NOMO-1 (cell line): ENCODE measurements at regions not wholly inside any gene's neighbourhood (a gene's known extent, or its start where the extent isn't known, plus 50 kb on each side); places are given as distances from the start of the nearest gene placed in this dataset.
A peak's percentile ranks its signal among the peaks of the same experiment; 100 is the strongest.
"Not testable (repeated sequence)": the region's sequence is repeated elsewhere in the genome, so short reads cannot be mapped to it uniquely, and the experiment has no call there.

Source experiments
- DNase-seq, 2 experiments: peaks; one replicate each; lab custom pipeline; 2025; ENCODE audit not compliant: unreplicated experiment in 2 of 2; lab: John Stamatoyannopoulos, UW

- DNase-seq, result no peak
Observed at GRCh38 chr4:28241021-28241420, 1380.4 kb downstream of the STIM2 start.

- no peak for DNase-seq
Observed at GRCh38 chr4:28247805-28248204, 1387.2 kb downstream of the STIM2 start.

GRCh38 chr4:28248269-28248668 lies 1387.6 kb downstream of the STIM2 start:
- peak in 1 of 2 experiments; percentile 1 for DNase-seq

- DNase-seq, result no peak
Observed at GRCh38 chr4:28250646-28251045, 1390.0 kb downstream of the STIM2 start.

GRCh38 chr4:28251831-28252230 lies 1391.2 kb downstream of the STIM2 start:
- no peak for DNase-seq

- no peak for DNase-seq
Observed at GRCh38 chr4:28254003-28254402, 1393.4 kb downstream of the STIM2 start.

GRCh38 chr4:28256295-28256694 lies 1395.7 kb downstream of the STIM2 start:
- no peak for DNase-seq

GRCh38 chr4:28259951-28260350 lies 1399.3 kb downstream of the STIM2 start:
- DNase-seq, result no peak

- no peak for DNase-seq
Observed at GRCh38 chr4:28267166-28267565, 1406.5 kb downstream of the STIM2 start.

GRCh38 chr4:28269426-28269825 lies 1408.8 kb downstream of the STIM2 start:
- DNase-seq, result no peak

GRCh38 chr4:28277931-28278330 lies 1417.3 kb downstream of the STIM2 start:
- no peak for DNase-seq

- no peak for DNase-seq
Observed at GRCh38 chr4:28278676-28279075, 1418.0 kb downstream of the STIM2 start.

- DNase-seq, result no peak
Observed at GRCh38 chr4:28279249-28279648, 1418.6 kb downstream of the STIM2 start.

- not testable (repeated sequence) for DNase-seq
Observed at GRCh38 chr4:28286266-28286665, 1425.6 kb downstream of the STIM2 start.

GRCh38 chr4:28287831-28288233 lies 1427.2 kb downstream of the STIM2 start:
- no peak for DNase-seq

GRCh38 chr4:28296239-28296638 lies 1435.6 kb downstream of the STIM2 start:
- no peak for DNase-seq

- DNase-seq, result no peak
Observed at GRCh38 chr4:28310926-28311325, 1450.3 kb downstream of the STIM2 start.

- not testable (repeated sequence) for DNase-seq
Observed at GRCh38 chr4:28312497-28312896, 1451.9 kb downstream of the STIM2 start.

- DNase-seq, result no peak
Observed at GRCh38 chr4:28313729-28314713, 1453.4 kb downstream of the STIM2 start.

- no peak for DNase-seq
Observed at GRCh38 chr4:28317221-28317620, 1456.6 kb downstream of the STIM2 start.

- DNase-seq, result no peak
Observed at GRCh38 chr4:28334249-28334648, 1473.6 kb downstream of the STIM2 start.

GRCh38 chr4:28341784-28342183 lies 1481.1 kb downstream of the STIM2 start:
- no peak for DNase-seq
